HepG2 (cell line): ENCODE measurements at regions not wholly inside any gene's neighbourhood (a gene's known extent, or its start where the extent isn't known, plus 50 kb on each side); places are given as distances from the start of the nearest gene placed in this dataset.

ENCODE experiments used
- ATAC-seq: fragments of 200-7000 bp; cut with Tn5 transposase; 3 replicates; pipeline ENCODE4 v1.9.1; 2020; ENCODE audit warnings: mild to moderate bottlenecking, moderate library complexity
- BruUV-seq: library from RNA; stranded (reverse); fragments of 400-500 nt; replicated peaks from 2 replicates; lab custom pipeline; 2021; lab: Mats Ljungman, UMichigan
- CTCF ChIA-PET: fragments of 300-600 bp; formaldehyde crosslinking; extraction: SDS; loops from one replicate; lab custom pipeline; 2021; ENCODE audit warnings: low total read pairs, inconsistent platforms, low intra/inter-chr PET ratio; lab: Yijun Ruan, JAX
- POLR2A ChIA-PET: fragments of 350-600 bp; sonication (Branson Sonifier 250); formaldehyde crosslinking; loops from one replicate; lab custom pipeline; 2020; ENCODE audit warnings: antibody characterized with exemption, inconsistent platforms; lab: Yijun Ruan, JAX
- DNase-seq: peaks from one replicate; pipeline ENCODE4 v3.0.0-alpha.2; 2015; ENCODE audit warnings: low spot score
- FAIRE-seq: peaks from 3 replicates; lab custom pipeline; 2011; peaks lifted over from hg19 to GRCh38; lab: Jason Lieb, UNC
- H2AFZ ChIP-seq: one replicate; pipeline ENCODE4 v1.6.1; 2011; ENCODE audit warnings: low read length, inconsistent platforms
- H3K27ac ChIP-seq: fragments of 300-600 bp; 3 replicates; pipeline ENCODE4 v1.8.0; 2011; ENCODE audit warnings: mixed run types, mild to moderate bottlenecking, mixed read lengths, low read length, inconsistent platforms; ENCODE audit not compliant: insufficient read depth; ENCODE audit errors: extremely low read length
- H3K27me3 ChIP-seq, 2 experiments: fragments of 200-600 bp in 1 of 2; 2 replicates in 1 of 2; 3 replicates in 1 of 2; pipeline versions ENCODE4 v1.6.0 to v1.8.0; 2011; ENCODE audit warnings: low read length in 2 of 2, mild to moderate bottlenecking in 2 of 2, moderate library complexity in 2 of 2, inconsistent platforms in 1 of 2; ENCODE audit not compliant: insufficient read depth in 2 of 2, control insufficient read depth in 1 of 2
- H3K36me3 ChIP-seq, 2 experiments: fragments of 200-600 bp in 1 of 2; replicated peaks in 1 of 2; 2 replicates in 1 of 2; 3 replicates in 1 of 2; pipeline versions ENCODE4 v1.5.1 to v1.8.0; 2011; ENCODE audit warnings: low read length in 2 of 2, inconsistent platforms in 1 of 2; ENCODE audit not compliant: insufficient read depth in 2 of 2, control insufficient read depth in 1 of 2
- H3K4me1 ChIP-seq: 2 replicates; pipeline ENCODE4 v1.5.1; 2012; ENCODE audit warnings: low read length, inconsistent platforms; ENCODE audit not compliant: insufficient read depth
- H3K4me2 ChIP-seq: 2 replicates; pipeline ENCODE4 v1.6.0; 2011; ENCODE audit warnings: low read depth, low read length, inconsistent platforms
- H3K4me3 ChIP-seq, 3 experiments: fragments of 200-600 bp in 1 of 3; sonication (generic), shearing (Covaris generic) in 1 of 3; replicated peaks in 1 of 3; 2 replicates each; pipeline ENCODE4 v1.5.1; 2011 to 2016; ENCODE audit warnings: low read length in 3 of 3, inconsistent platforms in 2 of 3, low read depth in 2 of 3, mild to moderate bottlenecking in 2 of 3, control low read depth in 1 of 3, mixed read lengths in 1 of 3; ENCODE audit not compliant: insufficient read depth in 1 of 3
- H3K79me2 ChIP-seq: one replicate; pipeline ENCODE4 v1.6.1; 2011; ENCODE audit warnings: low read length, inconsistent platforms; ENCODE audit not compliant: insufficient read depth
- H3K9ac ChIP-seq: 2 replicates; pipeline ENCODE4 v1.6.0; 2011; ENCODE audit warnings: mild to moderate bottlenecking, low read depth, low read length, inconsistent platforms; ENCODE audit not compliant: insufficient read depth
- H3K9me3 ChIP-seq: 2 replicates; pipeline ENCODE4 v1.5.1; 2012; ENCODE audit warnings: mild to moderate bottlenecking, low read length
- H4K20me1 ChIP-seq: 2 replicates; pipeline ENCODE4 v1.6.0; 2011; ENCODE audit warnings: inconsistent platforms, mild to moderate bottlenecking, low read length, moderate library complexity; ENCODE audit not compliant: insufficient read depth
- BRCA1 ChIP-seq: sonication (generic); formaldehyde crosslinking; IDR thresholded peaks from 2 replicates; pipeline ENCODE4 v1.4.0; 2020; ENCODE audit warnings: missing genetic modification reagents
- GABPA ChIP-seq, 2 experiments: IDR thresholded peaks; 2 replicates each; pipeline ENCODE4 v1.6.1; 2011 to 2016; ENCODE audit warnings: low read depth in 2 of 2, low read length in 1 of 2, missing biosample characterization in 1 of 2, missing genetic modification characterization in 1 of 2
- GATA4 ChIP-seq: sonication (generic); IDR thresholded peaks from 2 replicates; pipeline ENCODE4 v1.6.1; 2016; ENCODE audit warnings: antibody characterized with exemption, low read depth, borderline replicate concordance
- HNRNPH1 ChIP-seq: fragments of 200-400 bp; formaldehyde crosslinking; optimal IDR thresholded peaks from 2 replicates; pipeline ENCODE3; 2017; ENCODE audit warnings: mild to moderate bottlenecking, low read depth, low read length
- NR2C2 ChIP-seq: sonication (generic); formaldehyde crosslinking; IDR thresholded peaks from 2 replicates; pipeline ENCODE4 v1.4.0; 2020; ENCODE audit warnings: missing genetic modification reagents, mild to moderate bottlenecking, moderate library complexity, borderline replicate concordance
- RFX3 ChIP-seq: IDR thresholded peaks from 2 replicates; pipeline ENCODE4 v1.6.1; 2016; ENCODE audit warnings: missing biosample characterization, missing genetic modification reagents
- SAP130 ChIP-seq: IDR thresholded peaks from 2 replicates; pipeline ENCODE4 v1.6.1; 2016; ENCODE audit warnings: low read depth
- SMAD3 ChIP-seq: sonication (generic); formaldehyde crosslinking; IDR thresholded peaks from 2 replicates; pipeline ENCODE4 v1.4.0; 2020; ENCODE audit warnings: missing genetic modification reagents
- SOX5 ChIP-seq: IDR thresholded peaks from 2 replicates; pipeline ENCODE4 v1.6.1; 2016; ENCODE audit warnings: borderline replicate concordance
- TBX3 ChIP-seq: fragments of 450-650 bp; IDR thresholded peaks from 2 replicates; pipeline ENCODE4 v1.6.1; 2017; ENCODE audit warnings: antibody characterized with exemption, mild to moderate bottlenecking, inconsistent platforms, borderline replicate concordance
- ZNF552 ChIP-seq: sonication (generic); formaldehyde crosslinking; IDR thresholded peaks from 2 replicates; pipeline ENCODE4 v1.9.0; 2022; ENCODE audit warnings: missing genetic modification reagents, mild to moderate bottlenecking, borderline replicate concordance
- ZNF772 ChIP-seq: sonication (generic); formaldehyde crosslinking; IDR thresholded peaks from 2 replicates; pipeline ENCODE4 v1.5.0; 2020; ENCODE audit warnings: mild to moderate bottlenecking, missing genetic modification reagents
- ZNF781 ChIP-seq: sonication (generic); formaldehyde crosslinking; IDR thresholded peaks from 2 replicates; pipeline ENCODE4 v1.5.1; 2020; ENCODE audit warnings: borderline replicate concordance, mild to moderate bottlenecking, missing genetic modification reagents; ENCODE audit errors: not compliant biosample characterization
- ZSCAN21 ChIP-seq: sonication (generic); formaldehyde crosslinking; IDR thresholded peaks from 2 replicates; pipeline ENCODE4 v1.8.0; 2022; ENCODE audit warnings: mild to moderate bottlenecking, missing genetic modification reagents, moderate library complexity, borderline replicate concordance
- ZSCAN9 ChIP-seq: IDR thresholded peaks from 2 replicates; pipeline ENCODE4 v1.6.1; 2016; ENCODE audit warnings: borderline replicate concordance
- WGBS: methylation state at CpG from one replicate; pipeline ENCODE4 v1.1.6; 2017; ENCODE audit warnings: low lambda C conversion rate; 5-methylcytosine and 5-hydroxymethylcytosine counted together
- in situ Hi-C: cut with HindIII; loops from 2 replicates; pipeline ENCODE4 v1.10.0; 2017; ENCODE audit warnings: low pct_unique_long_range_greater_than_20kb; ENCODE audit not compliant: extremely low pct_ligation_motif_present
- intact Hi-C: fragments of 100-400 bp; cut with micrococcal nuclease; formaldehyde crosslinking; loops from one replicate; pipeline ENCODE4 v1.10.0; 2022; ENCODE audit not compliant: unreplicated experiment
- TF ChIP-seq, protein P1 (sequence below): sonication (generic); formaldehyde crosslinking; IDR thresholded peaks from 2 replicates; pipeline ENCODE4 v1.4.0; 2020; ENCODE audit warnings: missing genetic modification reagents
- TF ChIP-seq, protein P2 (sequence below): IDR thresholded peaks from 2 replicates; pipeline ENCODE4 v1.6.1; 2016; ENCODE audit warnings: mild to moderate bottlenecking
- TF ChIP-seq, protein P3 (sequence below): sonication (generic); formaldehyde crosslinking; IDR thresholded peaks from 2 replicates; pipeline ENCODE4 v1.8.0; 2022; ENCODE audit warnings: mild to moderate bottlenecking, missing genetic modification reagents; ENCODE audit not compliant: insufficient replicate concordance
- TF ChIP-seq, protein P4 (sequence below): sonication (generic); formaldehyde crosslinking; IDR thresholded peaks from 2 replicates; pipeline ENCODE4 v1.9.0; 2022; ENCODE audit warnings: low read depth, missing genetic modification reagents

DNA sequence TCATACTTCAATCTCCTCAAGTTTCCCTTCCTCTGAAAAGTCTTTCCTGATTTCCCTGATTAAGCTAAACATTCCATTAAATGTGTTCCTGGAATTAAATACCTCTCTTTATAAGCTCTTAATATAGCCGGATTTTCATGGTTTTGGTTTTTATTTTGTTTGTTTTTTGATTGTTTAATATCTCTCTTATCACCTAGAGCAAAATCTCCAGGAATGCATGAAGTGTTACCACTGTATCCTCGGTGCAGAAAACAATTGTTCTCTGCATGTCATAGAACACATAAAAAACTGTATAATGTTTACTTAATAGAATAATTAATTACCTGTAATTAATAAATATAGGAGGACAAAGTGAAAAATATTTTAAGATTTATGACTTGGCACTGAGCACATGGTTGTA, 86.2 kb downstream of the PCDH18 start:
- H3K4me1 ChIP-seq: no peaks in the 10 kb centered on the region
- ChIA-PET POLR2A (no interaction called here), CTCF (no interaction called here)
- no peak for FAIRE-seq
- BruUV-seq: no TSS peak
- H3K9me3 ChIP-seq: no peaks in the 10 kb centered on the region
- no peak overlapping the region for H3K4me2 ChIP-seq
- H3K27me3 ChIP-seq: no peaks in the 10 kb centered on the region
- no peaks in the 10 kb centered on the region for H3K79me2 ChIP-seq
- no peak for TF ChIP-seq SOX5 (CRISPR knock-in tag)
- TF ChIP-seq GATA4: no peak
- no peak for TF ChIP-seq SMAD3
- TF ChIP-seq NR2C2 (CRISPR knock-in tag): no peak
- TF ChIP-seq ZNF552 (CRISPR knock-in tag): no peak
- TF ChIP-seq, protein P1, sequence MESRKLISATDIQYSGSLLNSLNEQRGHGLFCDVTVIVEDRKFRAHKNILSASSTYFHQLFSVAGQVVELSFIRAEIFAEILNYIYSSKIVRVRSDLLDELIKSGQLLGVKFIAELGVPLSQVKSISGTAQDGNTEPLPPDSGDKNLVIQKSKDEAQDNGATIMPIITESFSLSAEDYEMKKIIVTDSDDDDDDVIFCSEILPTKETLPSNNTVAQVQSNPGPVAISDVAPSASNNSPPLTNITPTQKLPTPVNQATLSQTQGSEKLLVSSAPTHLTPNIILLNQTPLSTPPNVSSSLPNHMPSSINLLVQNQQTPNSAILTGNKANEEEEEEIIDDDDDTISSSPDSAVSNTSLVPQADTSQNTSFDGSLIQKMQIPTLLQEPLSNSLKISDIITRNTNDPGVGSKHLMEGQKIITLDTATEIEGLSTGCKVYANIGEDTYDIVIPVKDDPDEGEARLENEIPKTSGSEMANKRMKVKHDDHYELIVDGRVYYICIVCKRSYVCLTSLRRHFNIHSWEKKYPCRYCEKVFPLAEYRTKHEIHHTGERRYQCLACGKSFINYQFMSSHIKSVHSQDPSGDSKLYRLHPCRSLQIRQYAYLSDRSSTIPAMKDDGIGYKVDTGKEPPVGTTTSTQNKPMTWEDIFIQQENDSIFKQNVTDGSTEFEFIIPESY (CRISPR knock-in tag): no peak
- TF ChIP-seq BRCA1 (CRISPR knock-in tag): no peak
- TF ChIP-seq ZNF772 (CRISPR knock-in tag): no peak
- TF ChIP-seq GABPA (IDR thresholded peaks at IDR 0.05; ENCODE audit: low read depth, low read length): no peak
- TF ChIP-seq GABPA (CRISPR knock-in tag; IDR thresholded peaks at IDR 0.05; ENCODE audit: low read depth): no peak
- no peak for TF ChIP-seq TBX3
- TF ChIP-seq ZSCAN9 (CRISPR knock-in tag): no peak
- TF ChIP-seq RFX3: no peak
- TF ChIP-seq, protein P2, sequence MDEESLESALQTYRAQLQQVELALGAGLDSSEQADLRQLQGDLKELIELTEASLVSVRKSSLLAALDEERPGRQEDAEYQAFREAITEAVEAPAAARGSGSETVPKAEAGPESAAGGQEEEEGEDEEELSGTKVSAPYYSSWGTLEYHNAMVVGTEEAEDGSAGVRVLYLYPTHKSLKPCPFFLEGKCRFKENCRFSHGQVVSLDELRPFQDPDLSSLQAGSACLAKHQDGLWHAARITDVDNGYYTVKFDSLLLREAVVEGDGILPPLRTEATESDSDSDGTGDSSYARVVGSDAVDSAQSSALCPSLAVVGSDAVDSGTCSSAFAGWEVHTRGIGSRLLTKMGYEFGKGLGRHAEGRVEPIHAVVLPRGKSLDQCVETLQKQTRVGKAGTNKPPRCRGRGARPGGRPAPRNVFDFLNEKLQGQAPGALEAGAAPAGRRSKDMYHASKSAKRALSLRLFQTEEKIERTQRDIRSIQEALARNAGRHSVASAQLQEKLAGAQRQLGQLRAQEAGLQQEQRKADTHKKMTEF (CRISPR knock-in tag): no peak
- no peak for TF ChIP-seq HNRNPH1
- TF ChIP-seq ZNF781: no peak
- no peak for TF ChIP-seq ZSCAN21 (CRISPR knock-in tag)
- TF ChIP-seq SAP130 (CRISPR knock-in tag): no peak
- TF ChIP-seq, protein P3, sequence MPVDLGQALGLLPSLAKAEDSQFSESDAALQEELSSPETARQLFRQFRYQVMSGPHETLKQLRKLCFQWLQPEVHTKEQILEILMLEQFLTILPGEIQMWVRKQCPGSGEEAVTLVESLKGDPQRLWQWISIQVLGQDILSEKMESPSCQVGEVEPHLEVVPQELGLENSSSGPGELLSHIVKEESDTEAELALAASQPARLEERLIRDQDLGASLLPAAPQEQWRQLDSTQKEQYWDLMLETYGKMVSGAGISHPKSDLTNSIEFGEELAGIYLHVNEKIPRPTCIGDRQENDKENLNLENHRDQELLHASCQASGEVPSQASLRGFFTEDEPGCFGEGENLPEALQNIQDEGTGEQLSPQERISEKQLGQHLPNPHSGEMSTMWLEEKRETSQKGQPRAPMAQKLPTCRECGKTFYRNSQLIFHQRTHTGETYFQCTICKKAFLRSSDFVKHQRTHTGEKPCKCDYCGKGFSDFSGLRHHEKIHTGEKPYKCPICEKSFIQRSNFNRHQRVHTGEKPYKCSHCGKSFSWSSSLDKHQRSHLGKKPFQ (CRISPR knock-in tag): no peak
- TF ChIP-seq, protein P4, sequence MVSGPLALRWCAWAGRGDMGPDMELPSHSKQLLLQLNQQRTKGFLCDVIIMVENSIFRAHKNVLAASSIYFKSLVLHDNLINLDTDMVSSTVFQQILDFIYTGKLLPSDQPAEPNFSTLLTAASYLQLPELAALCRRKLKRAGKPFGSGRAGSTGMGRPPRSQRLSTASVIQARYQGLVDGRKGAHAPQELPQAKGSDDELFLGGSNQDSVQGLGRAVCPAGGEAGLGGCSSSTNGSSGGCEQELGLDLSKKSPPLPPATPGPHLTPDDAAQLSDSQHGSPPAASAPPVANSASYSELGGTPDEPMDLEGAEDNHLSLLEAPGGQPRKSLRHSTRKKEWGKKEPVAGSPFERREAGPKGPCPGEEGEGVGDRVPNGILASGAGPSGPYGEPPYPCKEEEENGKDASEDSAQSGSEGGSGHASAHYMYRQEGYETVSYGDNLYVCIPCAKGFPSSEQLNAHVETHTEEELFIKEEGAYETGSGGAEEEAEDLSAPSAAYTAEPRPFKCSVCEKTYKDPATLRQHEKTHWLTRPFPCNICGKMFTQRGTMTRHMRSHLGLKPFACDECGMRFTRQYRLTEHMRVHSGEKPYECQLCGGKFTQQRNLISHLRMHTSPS (CRISPR knock-in tag): no peak
- 1% methylated on average over 2 of the region's 2 CpGs for WGBS
- no peak overlapping the region for H2AFZ ChIP-seq
- no peaks in the 10 kb centered on the region for H3K36me3 ChIP-seq
- H3K27ac ChIP-seq: no peak overlapping the region
- intact Hi-C loops: no loop called here
- no peak overlapping the region for H3K9ac ChIP-seq
- H4K20me1 ChIP-seq: no peaks in the 10 kb centered on the region
- no peak for ATAC-seq
- DNase-seq: no peak
- in situ Hi-C loops: no loop called here
- H3K4me3 ChIP-seq: no peak overlapping the region
